ENCODE measurements at regions not wholly inside any gene's neighbourhood (a gene's known extent, or its start where the extent isn't known, plus 50 kb on each side); places are given as distances from the start of the nearest gene placed in this dataset.
"Not testable (repeated sequence)": the region's sequence is repeated elsewhere in the genome, so short reads cannot be mapped to it uniquely, and the experiment has no call there.

DNA sequence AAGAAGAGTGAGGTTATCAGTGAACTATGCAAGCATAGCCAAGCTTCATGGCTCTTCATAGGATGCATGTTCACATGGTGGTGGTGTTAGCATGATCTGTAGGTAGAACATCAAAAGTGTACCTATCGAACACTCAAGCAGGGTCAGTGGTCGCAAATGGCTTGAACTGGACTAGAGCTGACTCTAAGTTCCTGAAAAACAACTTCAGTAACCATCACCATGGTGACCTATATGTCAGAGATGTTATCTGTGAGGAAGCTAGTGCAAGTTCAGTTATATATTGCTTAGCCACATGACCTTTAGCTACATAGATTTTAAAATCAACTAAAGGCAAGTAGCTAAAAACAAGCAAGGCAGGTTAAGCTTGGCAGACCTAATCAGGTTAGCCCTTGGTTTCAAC lies 163.1 kb upstream of the AGR3 start:
- Histone ChIP-seq H3K27me3 (ENCODE audit: control insufficient read depth, insufficient read depth, low read length) (no peaks in the 10 kb centered on the region), H3K36me3 (ENCODE audit: control insufficient read depth, insufficient read depth, low read length) (no peaks in the 10 kb centered on the region), H3K4me1 (ENCODE audit: control insufficient read depth, insufficient read depth, low read length) (no peaks in the 10 kb centered on the region), H3K27ac (ENCODE audit: low read length) (no peak overlapping the region), H3K9me3 (replicated peaks; ENCODE audit: control insufficient read depth, low read depth, low read length) (no peaks in the 10 kb centered on the region), H3K4me3 (ENCODE audit: low read length) (no peak overlapping the region)
- WGBS (ENCODE audit: insufficient coverage), result no CpG with 5 or more reads among the region's 2 CpGs
- DNase-seq, result no peak

DNA sequence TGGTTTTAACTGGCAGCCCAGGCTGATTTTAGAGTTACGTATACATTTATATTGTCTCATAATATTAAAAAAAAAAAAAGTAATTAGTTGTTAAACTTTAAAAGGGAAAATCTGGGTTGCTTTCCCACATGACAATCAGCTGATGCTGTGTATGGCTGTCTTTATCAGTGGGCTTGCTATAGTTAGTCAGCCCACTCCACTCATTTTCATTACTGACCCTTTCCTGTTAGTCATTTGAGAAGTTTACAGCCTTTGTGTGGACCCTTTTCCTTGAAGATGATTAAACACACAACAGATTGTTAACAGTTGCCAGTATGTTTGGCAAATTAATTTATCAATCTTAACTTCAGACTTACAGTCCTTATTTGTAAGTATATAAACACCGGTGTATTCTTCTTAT lies 164.5 kb upstream of the AGR3 start:
- Histone ChIP-seq H3K27me3 (ENCODE audit: control insufficient read depth, insufficient read depth, low read length) (no peaks in the 10 kb centered on the region), H3K4me1 (ENCODE audit: control insufficient read depth, insufficient read depth, low read length) (no peaks in the 10 kb centered on the region), H3K36me3 (ENCODE audit: control insufficient read depth, insufficient read depth, low read length) (no peaks in the 10 kb centered on the region), H3K4me3 (ENCODE audit: low read length) (no peak overlapping the region), H3K27ac (ENCODE audit: low read length) (no peak overlapping the region), H3K9me3 (replicated peaks; ENCODE audit: control insufficient read depth, low read depth, low read length) (no peaks in the 10 kb centered on the region)
- no peak for DNase-seq
- WGBS (ENCODE audit: insufficient coverage), result no CpG with 5 or more reads among the region's 2 CpGs

DNA sequence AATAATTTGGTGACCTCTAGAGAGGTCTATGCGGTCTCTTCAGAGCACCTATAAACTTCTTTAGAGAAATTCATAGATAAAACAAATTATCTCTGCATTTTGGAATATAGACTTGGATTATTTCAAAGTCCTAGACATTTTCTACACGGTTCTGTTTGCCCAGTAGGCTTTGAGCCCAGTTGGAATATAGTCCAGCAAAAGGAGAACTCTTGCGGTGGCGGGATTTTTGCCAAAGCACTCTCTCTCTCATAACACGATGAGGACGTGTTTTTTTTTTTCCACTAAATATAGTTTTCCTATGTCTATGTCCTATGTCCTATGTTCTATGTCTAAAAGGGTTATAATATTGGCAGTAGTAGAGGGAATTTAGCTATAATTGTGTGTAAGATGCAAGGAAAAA lies 164.9 kb upstream of the AGR3 start:
- H3K27me3 ChIP-seq (ENCODE audit: control insufficient read depth, insufficient read depth, low read length), result no peaks in the 10 kb centered on the region
- H3K36me3 ChIP-seq (ENCODE audit: control insufficient read depth, insufficient read depth, low read length), result no peaks in the 10 kb centered on the region
- H3K9me3 ChIP-seq (replicated peaks; ENCODE audit: control insufficient read depth, low read depth, low read length), result no peaks in the 10 kb centered on the region
- no CpG with 5 or more reads among the region's 6 CpGs for WGBS (ENCODE audit: insufficient coverage)
- DNase-seq, result no peak
- no peaks in the 10 kb centered on the region for H3K4me1 ChIP-seq (ENCODE audit: control insufficient read depth, insufficient read depth, low read length)
- H3K27ac ChIP-seq (ENCODE audit: low read length), result no peak overlapping the region
- no peak overlapping the region for H3K4me3 ChIP-seq (ENCODE audit: low read length)

DNA sequence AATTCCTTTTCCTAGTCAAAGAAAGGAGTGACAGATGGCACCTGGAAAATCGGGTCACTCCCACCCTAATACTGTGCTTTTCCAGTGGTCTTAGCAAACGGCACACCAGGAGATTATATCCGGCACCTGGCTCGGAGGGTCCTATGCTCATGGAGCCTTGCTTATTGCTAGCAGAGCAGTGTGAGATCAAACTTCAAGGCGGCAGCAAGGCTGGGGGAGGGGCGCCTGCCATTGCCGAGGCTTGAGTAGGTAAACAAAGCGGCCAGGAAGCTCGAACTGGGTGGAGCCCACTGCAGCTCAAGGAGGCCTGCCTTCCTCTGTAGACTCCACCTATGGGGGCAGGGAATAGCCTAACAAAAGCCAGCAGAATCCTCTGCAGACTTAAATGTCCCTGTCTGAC lies 171.4 kb upstream of the AGR3 start:
- not testable (repeated sequence) for H3K36me3 ChIP-seq (ENCODE audit: control insufficient read depth, insufficient read depth, low read length); H3K9me3 ChIP-seq (replicated peaks; ENCODE audit: control insufficient read depth, low read depth, low read length); DNase-seq; H3K27me3 ChIP-seq (ENCODE audit: control insufficient read depth, insufficient read depth, low read length); H3K4me1 ChIP-seq (ENCODE audit: control insufficient read depth, insufficient read depth, low read length); H3K4me3 ChIP-seq (ENCODE audit: low read length); H3K27ac ChIP-seq (ENCODE audit: low read length)
- 98% methylated on average over 6 of the region's 9 CpGs for WGBS (ENCODE audit: insufficient coverage)

DNA sequence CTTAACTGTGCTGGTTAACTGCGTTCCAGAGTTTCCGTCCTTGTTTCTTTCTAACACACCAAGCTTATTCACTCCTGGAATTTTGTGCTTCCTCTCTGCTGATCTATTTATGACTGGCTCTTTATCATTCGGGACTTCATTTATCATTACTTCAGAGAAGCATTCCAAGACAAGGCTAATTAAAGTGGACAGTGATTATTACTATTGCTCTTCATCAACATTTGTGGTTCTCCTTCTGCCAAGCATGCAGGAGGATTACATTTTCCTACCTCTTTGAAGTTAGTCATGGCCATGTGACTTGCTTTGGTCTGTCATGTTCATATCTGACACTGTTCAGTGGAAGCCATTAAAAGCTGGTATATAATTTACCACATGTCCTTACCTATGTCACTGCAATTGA lies 172.4 kb upstream of the AGR3 start:
- DNase-seq, result no peak
- Histone ChIP-seq H3K27ac (ENCODE audit: low read length) (no peak overlapping the region), H3K27me3 (ENCODE audit: control insufficient read depth, insufficient read depth, low read length) (no peaks in the 10 kb centered on the region), H3K4me3 (ENCODE audit: low read length) (no peak overlapping the region), H3K4me1 (ENCODE audit: control insufficient read depth, insufficient read depth, low read length) (no peaks in the 10 kb centered on the region), H3K9me3 (replicated peaks; ENCODE audit: control insufficient read depth, low read depth, low read length) (no peaks in the 10 kb centered on the region), H3K36me3 (ENCODE audit: control insufficient read depth, insufficient read depth, low read length) (no peaks in the 10 kb centered on the region)
- WGBS (ENCODE audit: insufficient coverage), result 80% methylated on average over 1 of the region's 3 CpGs

DNA sequence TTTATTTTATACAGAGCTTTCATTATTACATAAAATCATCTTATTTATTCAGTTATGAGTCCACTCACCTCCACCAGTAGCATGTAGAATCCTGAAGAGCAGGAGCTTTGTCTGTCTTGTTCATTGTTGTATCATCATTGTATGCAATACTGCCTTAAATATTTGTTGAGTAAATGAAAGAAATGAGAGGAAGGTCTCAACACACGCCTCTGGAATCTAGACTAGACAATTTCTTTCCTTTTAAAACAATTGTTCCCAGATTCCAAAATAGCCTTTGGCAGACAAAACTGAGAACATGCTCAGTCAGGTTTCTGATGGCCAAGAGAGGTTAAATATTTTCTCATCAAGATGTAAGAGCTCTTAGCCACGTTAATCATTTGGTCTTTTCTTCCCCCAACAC lies 173.1 kb upstream of the AGR3 start:
- peak; percentile 39 for DNase-seq
- no peak overlapping the region for H3K27ac ChIP-seq (ENCODE audit: low read length)
- H3K27me3 ChIP-seq (ENCODE audit: control insufficient read depth, insufficient read depth, low read length), result no peaks in the 10 kb centered on the region
- no peaks in the 10 kb centered on the region for H3K4me1 ChIP-seq (ENCODE audit: control insufficient read depth, insufficient read depth, low read length)
- no CpG with 5 or more reads among the region's 2 CpGs for WGBS (ENCODE audit: insufficient coverage)
- no peaks in the 10 kb centered on the region for H3K36me3 ChIP-seq (ENCODE audit: control insufficient read depth, insufficient read depth, low read length)
- H3K9me3 ChIP-seq (replicated peaks; ENCODE audit: control insufficient read depth, low read depth, low read length), result no peaks in the 10 kb centered on the region
- H3K4me3 ChIP-seq (ENCODE audit: low read length), result no peak overlapping the region

DNA sequence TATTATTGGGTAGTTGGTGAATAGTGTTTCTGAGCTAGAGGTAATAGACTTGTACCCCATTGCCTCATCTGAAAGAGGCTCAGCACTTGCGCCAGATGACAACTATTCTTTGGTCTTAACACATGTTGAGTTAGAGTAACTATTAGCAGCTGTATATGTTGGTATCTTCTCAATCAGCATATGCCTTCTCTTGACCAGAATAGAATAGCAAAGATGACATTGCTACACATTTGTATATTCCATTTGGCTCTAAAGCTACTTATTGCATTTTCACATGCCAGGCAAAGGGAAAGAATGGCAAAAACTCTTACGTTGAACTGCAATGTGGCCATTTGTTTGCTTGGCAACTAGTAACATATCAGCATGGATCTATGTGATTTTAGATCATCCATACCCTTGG lies 173.8 kb upstream of the AGR3 start:
- no peaks in the 10 kb centered on the region for H3K9me3 ChIP-seq (replicated peaks; ENCODE audit: control insufficient read depth, low read depth, low read length)
- no peak for DNase-seq
- H3K4me1 ChIP-seq (ENCODE audit: control insufficient read depth, insufficient read depth, low read length), result no peaks in the 10 kb centered on the region
- no peak overlapping the region for H3K27ac ChIP-seq (ENCODE audit: low read length)
- no peak overlapping the region for H3K4me3 ChIP-seq (ENCODE audit: low read length)
- no CpG with 5 or more reads among the region's 2 CpGs for WGBS (ENCODE audit: insufficient coverage)
- H3K36me3 ChIP-seq (ENCODE audit: control insufficient read depth, insufficient read depth, low read length), result no peaks in the 10 kb centered on the region
- H3K27me3 ChIP-seq (ENCODE audit: control insufficient read depth, insufficient read depth, low read length), result no peaks in the 10 kb centered on the region

DNA sequence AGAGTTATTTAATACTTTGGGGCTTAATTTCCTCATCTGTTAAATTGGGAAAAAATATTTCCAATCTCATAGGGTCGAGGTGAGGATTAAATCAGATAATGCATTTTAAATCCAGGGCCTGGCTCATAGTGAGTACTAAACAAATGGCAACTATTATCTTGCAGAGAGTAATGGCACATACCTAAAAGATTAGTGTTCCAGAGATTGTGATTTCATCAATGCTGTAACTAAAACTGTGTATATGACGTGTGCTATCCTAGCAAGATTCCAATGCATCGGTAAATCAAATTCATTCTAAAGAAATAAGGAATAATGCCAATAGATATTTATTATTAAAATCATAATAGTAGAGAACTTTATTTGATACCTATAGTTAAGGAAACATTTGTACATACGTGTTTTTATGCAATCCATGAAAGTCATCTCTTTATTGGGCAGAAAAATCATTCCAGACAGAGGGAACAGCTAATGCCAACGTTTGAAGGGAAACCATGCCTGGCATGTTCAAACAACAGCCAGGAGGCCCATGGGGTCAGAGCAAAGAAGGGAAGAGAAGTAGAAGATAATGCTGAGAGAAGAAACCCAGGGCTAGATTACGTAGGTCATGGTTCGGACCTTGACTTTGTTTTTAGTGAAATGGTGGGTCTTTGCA lies 174.8 kb upstream of the AGR3 start:
- WGBS (ENCODE audit: insufficient coverage), result 61% methylated on average over 3 of the region's 7 CpGs
- Histone ChIP-seq H3K36me3 (ENCODE audit: control insufficient read depth, insufficient read depth, low read length) (no peaks in the 10 kb centered on the region), H3K4me1 (ENCODE audit: control insufficient read depth, insufficient read depth, low read length) (no peaks in the 10 kb centered on the region), H3K4me3 (ENCODE audit: low read length) (no peak overlapping the region), H3K27me3 (ENCODE audit: control insufficient read depth, insufficient read depth, low read length) (no peaks in the 10 kb centered on the region), H3K27ac (ENCODE audit: low read length) (no peak overlapping the region), H3K9me3 (replicated peaks; ENCODE audit: control insufficient read depth, low read depth, low read length) (no peaks in the 10 kb centered on the region)
- no peak for DNase-seq

DNA sequence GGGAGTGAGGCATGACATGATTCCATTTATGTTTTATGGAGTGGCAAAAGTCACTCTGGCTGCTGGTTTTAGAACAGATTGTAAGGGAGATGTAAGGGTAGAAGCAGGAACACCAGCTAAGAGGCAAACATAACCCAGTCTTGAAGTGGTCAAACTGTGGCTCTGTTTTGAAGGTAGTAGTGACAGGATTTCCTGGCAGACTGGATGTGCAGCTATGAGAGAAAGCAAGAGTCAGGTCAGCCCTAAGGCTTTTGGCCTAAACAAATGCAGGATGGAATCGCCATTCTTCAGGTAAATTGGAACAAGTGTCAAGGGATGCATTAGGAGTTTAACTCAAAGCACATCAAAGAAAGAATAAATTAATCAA lies 175.3 kb upstream of the AGR3 start:
- no peak overlapping the region for H3K27ac ChIP-seq (ENCODE audit: low read length)
- no peak for DNase-seq
- no peaks in the 10 kb centered on the region for H3K4me1 ChIP-seq (ENCODE audit: control insufficient read depth, insufficient read depth, low read length)
- WGBS (ENCODE audit: insufficient coverage), result no CpG with 5 or more reads among the region's 1 CpG
- H3K36me3 ChIP-seq (ENCODE audit: control insufficient read depth, insufficient read depth, low read length), result no peaks in the 10 kb centered on the region
- H3K4me3 ChIP-seq (ENCODE audit: low read length), result no peak overlapping the region
- H3K9me3 ChIP-seq (replicated peaks; ENCODE audit: control insufficient read depth, low read depth, low read length), result no peaks in the 10 kb centered on the region
- H3K27me3 ChIP-seq (ENCODE audit: control insufficient read depth, insufficient read depth, low read length), result no peaks in the 10 kb centered on the region

DNA sequence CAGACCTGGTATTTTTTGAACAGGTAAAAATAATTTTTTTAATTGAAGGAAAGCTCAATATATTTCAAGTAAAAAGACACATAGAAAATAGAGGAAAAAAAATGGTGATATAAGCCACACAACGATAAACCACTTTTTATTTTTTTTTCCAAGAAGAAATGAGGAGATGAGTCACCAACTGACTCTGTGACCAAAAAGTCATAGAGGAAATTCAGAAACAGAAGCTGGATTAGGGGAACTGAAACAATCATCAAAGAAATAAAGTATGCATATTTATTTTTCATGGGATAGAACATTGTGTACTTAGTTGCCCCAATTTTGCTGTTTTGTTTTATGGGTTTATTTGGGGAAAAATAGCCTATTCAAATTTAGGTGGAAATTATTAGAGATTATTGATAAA lies 176.8 kb upstream of the AGR3 start:
- WGBS (ENCODE audit: insufficient coverage), result no CpG with 5 or more reads among the region's 1 CpG
- no peak overlapping the region for H3K4me3 ChIP-seq (ENCODE audit: low read length)
- no peaks in the 10 kb centered on the region for H3K27me3 ChIP-seq (ENCODE audit: control insufficient read depth, insufficient read depth, low read length)
- no peaks in the 10 kb centered on the region for H3K4me1 ChIP-seq (ENCODE audit: control insufficient read depth, insufficient read depth, low read length)
- no peaks in the 10 kb centered on the region for H3K36me3 ChIP-seq (ENCODE audit: control insufficient read depth, insufficient read depth, low read length)
- H3K27ac ChIP-seq (ENCODE audit: low read length), result no peak overlapping the region
- DNase-seq, result peak; percentile 51
- no peaks in the 10 kb centered on the region for H3K9me3 ChIP-seq (replicated peaks; ENCODE audit: control insufficient read depth, low read depth, low read length)

DNA sequence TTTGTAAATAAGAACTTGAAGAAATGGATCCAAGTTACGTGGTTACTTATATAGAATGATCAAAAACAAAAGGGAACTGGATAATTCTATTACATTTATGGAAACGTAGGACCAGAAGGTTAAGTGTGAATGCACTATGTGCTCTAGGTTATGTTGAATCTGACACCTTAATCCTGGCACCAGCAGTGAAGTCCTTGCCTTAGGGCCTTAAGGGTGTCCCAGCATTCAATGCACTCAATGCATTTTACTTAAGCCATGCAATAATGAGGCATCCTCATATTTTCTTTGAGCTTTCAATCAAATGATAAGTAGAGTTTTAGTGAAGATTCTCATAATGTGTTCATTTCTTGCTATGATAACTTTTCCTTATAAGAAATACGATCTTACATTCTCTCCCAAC lies 178.3 kb upstream of the AGR3 start:
- no peak for DNase-seq
- Histone ChIP-seq H3K4me1 (ENCODE audit: control insufficient read depth, insufficient read depth, low read length) (no peaks in the 10 kb centered on the region), H3K9me3 (replicated peaks; ENCODE audit: control insufficient read depth, low read depth, low read length) (no peaks in the 10 kb centered on the region), H3K27me3 (ENCODE audit: control insufficient read depth, insufficient read depth, low read length) (no peaks in the 10 kb centered on the region), H3K4me3 (ENCODE audit: low read length) (no peak overlapping the region), H3K36me3 (ENCODE audit: control insufficient read depth, insufficient read depth, low read length) (no peaks in the 10 kb centered on the region), H3K27ac (ENCODE audit: low read length) (no peak overlapping the region)
- WGBS (ENCODE audit: insufficient coverage), result no CpG with 5 or more reads among the region's 3 CpGs
